ENCODE measurements at regions not wholly inside any gene's neighbourhood (a gene's known extent, or its start where the extent isn't known, plus 50 kb on each side); places are given as distances from the start of the nearest gene placed in this dataset.
"Not testable (repeated sequence)": the region's sequence is repeated elsewhere in the genome, so short reads cannot be mapped to it uniquely, and the experiment has no call there.

DNA sequence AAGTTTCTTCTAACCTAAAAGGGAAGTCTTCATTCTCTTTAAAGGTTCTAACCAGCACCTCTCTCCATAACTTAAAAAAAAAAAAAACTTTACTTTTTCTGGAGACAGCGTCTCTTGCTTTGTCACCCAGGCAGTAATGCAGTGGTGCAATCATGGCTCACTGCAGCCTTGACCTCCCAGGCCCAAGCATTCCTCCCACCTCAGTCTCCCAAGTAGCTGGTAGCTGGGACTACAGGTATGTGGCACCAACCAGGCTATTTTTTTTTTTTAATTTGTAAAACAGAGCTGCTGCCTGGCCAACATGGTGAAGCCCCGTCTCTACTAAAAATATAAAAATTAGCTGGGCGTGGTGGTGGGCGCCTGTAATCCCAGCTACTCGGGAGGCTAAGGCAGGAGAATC, 787.4 kb upstream of the ACO1 start:
- TF ChIP-seq, protein P1, sequence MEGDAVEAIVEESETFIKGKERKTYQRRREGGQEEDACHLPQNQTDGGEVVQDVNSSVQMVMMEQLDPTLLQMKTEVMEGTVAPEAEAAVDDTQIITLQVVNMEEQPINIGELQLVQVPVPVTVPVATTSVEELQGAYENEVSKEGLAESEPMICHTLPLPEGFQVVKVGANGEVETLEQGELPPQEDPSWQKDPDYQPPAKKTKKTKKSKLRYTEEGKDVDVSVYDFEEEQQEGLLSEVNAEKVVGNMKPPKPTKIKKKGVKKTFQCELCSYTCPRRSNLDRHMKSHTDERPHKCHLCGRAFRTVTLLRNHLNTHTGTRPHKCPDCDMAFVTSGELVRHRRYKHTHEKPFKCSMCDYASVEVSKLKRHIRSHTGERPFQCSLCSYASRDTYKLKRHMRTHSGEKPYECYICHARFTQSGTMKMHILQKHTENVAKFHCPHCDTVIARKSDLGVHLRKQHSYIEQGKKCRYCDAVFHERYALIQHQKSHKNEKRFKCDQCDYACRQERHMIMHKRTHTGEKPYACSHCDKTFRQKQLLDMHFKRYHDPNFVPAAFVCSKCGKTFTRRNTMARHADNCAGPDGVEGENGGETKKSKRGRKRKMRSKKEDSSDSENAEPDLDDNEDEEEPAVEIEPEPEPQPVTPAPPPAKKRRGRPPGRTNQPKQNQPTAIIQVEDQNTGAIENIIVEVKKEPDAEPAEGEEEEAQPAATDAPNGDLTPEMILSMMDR (IDR thresholded peaks at IDR 0.05), result not testable (repeated sequence)
- not testable (repeated sequence) for TF ChIP-seq POLR2A (IDR thresholded peaks at IDR 0.05)

All from lower leg skin (tissue), 3 donors.